ENCODE measurements at regions not wholly inside any gene's neighbourhood (a gene's known extent, or its start where the extent isn't known, plus 50 kb on each side); places are given as distances from the start of the nearest gene placed in this dataset.

- no peak overlapping the region for H2AFZ ChIP-seq (ENCODE audit: low read depth, low read length)
- DNase-seq (ENCODE audit: low read depth, low spot score) (no peak), FAIRE-seq (no peak)
- no peaks in the 10 kb centered on the region for H3K4me1 ChIP-seq (ENCODE audit: control insufficient read depth, extremely low read depth, insufficient read depth, low read length)
- H3K9me3 ChIP-seq (replicated peaks; ENCODE audit: control insufficient read depth, insufficient read depth, low read length) = peaks cover 5% of the 10 kb centered on the region
- intact Hi-C loops (cut with micrococcal nuclease) = no loop called here
- ChIA-PET CTCF (no interaction called here), POLR2A (no interaction called here)
- H3K4me3 ChIP-seq (replicated peaks in 1 of 3; ENCODE audit: insufficient read depth in 1 of 3, low read depth in 1 of 3, low read length in 3 of 3) = no peak overlapping the region
- H3K79me2 ChIP-seq (ENCODE audit: control insufficient read depth, insufficient read depth, low read length) = no peaks in the 10 kb centered on the region
- H4K20me1 ChIP-seq (replicated peaks; ENCODE audit: control insufficient read depth, extremely low read depth, insufficient read depth, low read length) = no peaks in the 10 kb centered on the region
- BruUV-seq (replicated peaks) = no TSS peak
- no peaks in the 10 kb centered on the region for H3K9me1 ChIP-seq (replicated peaks; ENCODE audit: control insufficient read depth, extremely low read depth, insufficient read depth, low read length)
- H3K27ac ChIP-seq (ENCODE audit: insufficient read depth, low read depth, low read length) = no peak overlapping the region
- TF ChIP-seq FOS (IDR thresholded peaks at IDR 0.05; ENCODE audit: borderline replicate concordance, insufficient read depth, low read length) = no peak
- no peak for TF ChIP-seq JUN (IDR thresholded peaks at IDR 0.05; ENCODE audit: borderline replicate concordance, insufficient read depth, insufficient read length, low read depth)
- TF ChIP-seq MYC (IDR thresholded peaks at IDR 0.05; ENCODE audit: low read depth, low read length) = no peak
- no peak for TF ChIP-seq MAX (IDR thresholded peaks at IDR 0.05; ENCODE audit: insufficient read depth, insufficient read length)
- TF ChIP-seq GATA2 (IDR thresholded peaks at IDR 0.05; ENCODE audit: insufficient read depth, insufficient read length, low read depth, low read length) = no peak
- TF ChIP-seq POLR2AphosphoS5 (IDR thresholded peaks at IDR 0.05; ENCODE audit: insufficient read depth, low read depth, low read length) = no peak
- no peak for TF ChIP-seq POLR2A (IDR thresholded peaks at IDR 0.05; ENCODE audit: low read depth, low read length)
- TF ChIP-seq, protein P1, sequence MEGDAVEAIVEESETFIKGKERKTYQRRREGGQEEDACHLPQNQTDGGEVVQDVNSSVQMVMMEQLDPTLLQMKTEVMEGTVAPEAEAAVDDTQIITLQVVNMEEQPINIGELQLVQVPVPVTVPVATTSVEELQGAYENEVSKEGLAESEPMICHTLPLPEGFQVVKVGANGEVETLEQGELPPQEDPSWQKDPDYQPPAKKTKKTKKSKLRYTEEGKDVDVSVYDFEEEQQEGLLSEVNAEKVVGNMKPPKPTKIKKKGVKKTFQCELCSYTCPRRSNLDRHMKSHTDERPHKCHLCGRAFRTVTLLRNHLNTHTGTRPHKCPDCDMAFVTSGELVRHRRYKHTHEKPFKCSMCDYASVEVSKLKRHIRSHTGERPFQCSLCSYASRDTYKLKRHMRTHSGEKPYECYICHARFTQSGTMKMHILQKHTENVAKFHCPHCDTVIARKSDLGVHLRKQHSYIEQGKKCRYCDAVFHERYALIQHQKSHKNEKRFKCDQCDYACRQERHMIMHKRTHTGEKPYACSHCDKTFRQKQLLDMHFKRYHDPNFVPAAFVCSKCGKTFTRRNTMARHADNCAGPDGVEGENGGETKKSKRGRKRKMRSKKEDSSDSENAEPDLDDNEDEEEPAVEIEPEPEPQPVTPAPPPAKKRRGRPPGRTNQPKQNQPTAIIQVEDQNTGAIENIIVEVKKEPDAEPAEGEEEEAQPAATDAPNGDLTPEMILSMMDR (IDR thresholded peaks at IDR 0.05; ENCODE audit: extremely low read depth in 1 of 2, insufficient read depth in 1 of 2, low read depth in 1 of 2, low read length in 2 of 2) = no peak
- H3K27me3 ChIP-seq (ENCODE audit: control insufficient read depth in 2 of 2, insufficient read depth in 2 of 2, low read length in 2 of 2) = no peaks in the 10 kb centered on the region
- no peak overlapping the region for H3K9ac ChIP-seq (replicated peaks; ENCODE audit: extremely low read depth, insufficient read depth, low read length)
- no peak overlapping the region for H3K4me2 ChIP-seq (ENCODE audit: insufficient read depth, low read length)
- dilution Hi-C loops (cut with MboI; ENCODE audit: extremely low pct_ligation_motif_present, low sequenced_read_pairs) = no loop called here
- H3K36me3 ChIP-seq (ENCODE audit: control insufficient read depth in 2 of 2, extremely low read depth in 1 of 2, insufficient read depth in 2 of 2, low read length in 2 of 2) = no peaks in the 10 kb centered on the region
These were observed 163.1 kb upstream of the PGR start for GRCh38 chr11:101292661-101293240.
